Peyer's patch (tissue), 4 donors: ENCODE measurements at regions not wholly inside any gene's neighbourhood (a gene's known extent, or its start where the extent isn't known, plus 50 kb on each side); places are given as distances from the start of the nearest gene placed in this dataset.

ENCODE experiments used
- POLR2A ChIP-seq, 2 donors: fragments of 450-650 bp; IDR thresholded peaks; one replicate each; pipeline ENCODE4 v1.5.1; 2017; ENCODE audit warnings: antibody characterized with exemption in 2 of 2, mild to moderate bottlenecking in 2 of 2, moderate library complexity in 2 of 2
- TF ChIP-seq, protein P1 (sequence below), 6 experiments: fragments of 450-650 bp in 4 of 6; fragments of 200-600 bp in 2 of 6; sonication (generic) in 1 of 6; IDR thresholded peaks; one replicate each; pipeline ENCODE4 v1.5.1; 2017 to 2019; ENCODE audit warnings: antibody characterized with exemption in 6 of 6, mild to moderate bottlenecking in 3 of 6, moderate library complexity in 1 of 6

- TF ChIP-seq, protein P1, sequence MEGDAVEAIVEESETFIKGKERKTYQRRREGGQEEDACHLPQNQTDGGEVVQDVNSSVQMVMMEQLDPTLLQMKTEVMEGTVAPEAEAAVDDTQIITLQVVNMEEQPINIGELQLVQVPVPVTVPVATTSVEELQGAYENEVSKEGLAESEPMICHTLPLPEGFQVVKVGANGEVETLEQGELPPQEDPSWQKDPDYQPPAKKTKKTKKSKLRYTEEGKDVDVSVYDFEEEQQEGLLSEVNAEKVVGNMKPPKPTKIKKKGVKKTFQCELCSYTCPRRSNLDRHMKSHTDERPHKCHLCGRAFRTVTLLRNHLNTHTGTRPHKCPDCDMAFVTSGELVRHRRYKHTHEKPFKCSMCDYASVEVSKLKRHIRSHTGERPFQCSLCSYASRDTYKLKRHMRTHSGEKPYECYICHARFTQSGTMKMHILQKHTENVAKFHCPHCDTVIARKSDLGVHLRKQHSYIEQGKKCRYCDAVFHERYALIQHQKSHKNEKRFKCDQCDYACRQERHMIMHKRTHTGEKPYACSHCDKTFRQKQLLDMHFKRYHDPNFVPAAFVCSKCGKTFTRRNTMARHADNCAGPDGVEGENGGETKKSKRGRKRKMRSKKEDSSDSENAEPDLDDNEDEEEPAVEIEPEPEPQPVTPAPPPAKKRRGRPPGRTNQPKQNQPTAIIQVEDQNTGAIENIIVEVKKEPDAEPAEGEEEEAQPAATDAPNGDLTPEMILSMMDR (IDR thresholded peaks at IDR 0.05) = no peak
- TF ChIP-seq POLR2A (IDR thresholded peaks at IDR 0.05) = no peak
Observed at GRCh38 chr15:91698241-91698640, 155.3 kb upstream of the SLCO3A1 start.
